HG02840 (cell line): ENCODE measurements at regions not wholly inside any gene's neighbourhood (a gene's known extent, or its start where the extent isn't known, plus 50 kb on each side); places are given as distances from the start of the nearest gene placed in this dataset.
"Not testable (repeated sequence)": the region's sequence is repeated elsewhere in the genome, so short reads cannot be mapped to it uniquely, and the experiment has no call there.

Experiments
- ATAC-seq: cut with Tn5 transposase; IDR thresholded peaks from one replicate; pipeline ENCODE4 v1.9.1; 2021; ENCODE audit warnings: mild to moderate bottlenecking, moderate library complexity, moderate number of reproducible peaks; ENCODE audit not compliant: unreplicated experiment, low FRiP score

DNA sequence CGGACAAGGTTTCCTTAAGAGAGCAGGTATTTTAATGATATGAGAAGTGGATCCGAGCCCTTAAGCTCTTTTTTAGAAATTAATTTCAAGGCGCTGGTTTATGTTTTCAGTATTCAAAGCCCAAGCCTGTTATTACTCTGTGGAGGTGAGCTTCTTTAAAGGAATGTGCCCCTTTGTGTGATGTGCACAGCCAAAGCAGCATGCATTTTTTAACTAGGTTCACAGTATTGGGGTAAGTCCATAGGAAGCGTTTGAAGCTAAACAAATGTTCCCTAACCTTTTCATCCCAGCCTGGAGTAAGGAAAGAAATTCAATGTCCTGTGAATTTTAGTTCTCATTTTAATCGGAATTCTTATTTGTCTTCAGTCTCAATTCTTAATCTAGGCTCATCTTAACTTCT, 217.5 kb downstream of the KCTD12 start:
- no peak for ATAC-seq

DNA sequence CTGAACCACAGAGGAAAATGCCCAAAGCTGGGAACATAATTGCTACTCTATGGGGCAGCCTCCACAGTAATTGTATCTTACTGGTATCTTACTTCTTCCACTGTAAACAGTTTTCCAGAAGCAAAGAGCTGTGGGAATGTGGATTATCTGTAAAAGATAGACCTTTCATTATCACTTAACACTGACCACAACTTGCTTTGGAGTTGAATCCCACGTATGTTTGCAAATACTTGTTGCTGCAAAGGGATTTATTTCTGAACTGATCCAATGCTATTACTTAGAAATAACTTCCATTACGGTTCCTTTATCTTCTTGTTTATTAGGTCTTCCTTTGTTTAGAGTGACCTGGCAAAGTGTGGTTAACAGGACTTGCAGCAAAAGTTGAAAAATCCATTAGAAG, 218.1 kb downstream of the KCTD12 start:
- no peak for ATAC-seq

DNA sequence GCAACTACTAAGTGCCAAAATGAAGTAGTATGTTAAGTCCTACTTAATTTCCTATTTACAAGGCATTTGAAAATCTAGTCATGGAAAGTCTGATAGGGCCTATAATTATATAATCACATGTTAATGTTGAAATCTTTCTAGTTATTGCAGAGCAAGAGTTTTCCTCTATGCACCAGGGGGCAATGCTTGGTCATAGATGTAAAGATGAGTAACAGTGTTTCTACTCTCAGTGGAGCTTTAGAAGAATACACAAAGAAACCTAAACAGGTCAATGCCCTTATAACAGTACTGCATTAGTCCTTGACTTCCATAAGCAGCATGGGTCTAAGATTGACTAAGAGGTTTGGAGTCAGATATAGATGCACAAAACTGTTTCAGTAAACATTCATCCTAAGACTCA, 218.7 kb downstream of the KCTD12 start:
- ATAC-seq: no peak

DNA sequence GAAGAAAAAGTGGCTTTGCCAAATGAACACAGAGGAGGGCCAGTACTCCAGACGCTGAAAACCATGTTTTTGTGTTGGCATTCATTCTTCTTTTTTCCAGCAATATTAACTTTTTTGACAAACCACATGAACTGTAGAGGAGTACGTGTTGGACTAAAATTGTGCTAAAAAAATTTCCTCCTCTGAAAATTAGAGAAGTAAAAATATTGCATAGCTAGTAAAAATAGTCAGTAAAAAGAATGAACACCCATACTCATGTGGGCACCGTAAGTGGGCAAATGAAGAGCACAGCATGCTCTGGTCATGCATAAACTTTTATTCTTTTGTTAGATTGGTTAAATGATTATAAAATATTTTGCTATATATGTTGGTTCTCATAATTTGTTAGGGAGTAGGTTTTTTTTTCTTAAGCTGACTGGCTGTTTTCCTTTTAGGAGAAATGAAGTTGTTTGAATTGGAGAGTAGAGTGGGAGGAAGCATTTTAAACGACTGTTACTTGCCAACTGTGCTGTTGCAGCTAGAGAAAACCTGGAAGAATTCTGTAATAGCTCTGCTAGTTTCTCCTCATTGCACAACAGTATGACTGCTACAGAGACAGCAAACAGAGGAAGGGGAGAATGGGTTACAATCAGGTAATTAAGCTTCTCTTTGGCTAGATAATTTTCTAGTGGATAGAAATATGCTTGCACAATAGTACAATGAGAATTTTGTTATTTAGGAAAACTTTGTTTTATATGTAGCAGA, 222.4 kb downstream of the KCTD12 start:
- no peak for ATAC-seq

DNA sequence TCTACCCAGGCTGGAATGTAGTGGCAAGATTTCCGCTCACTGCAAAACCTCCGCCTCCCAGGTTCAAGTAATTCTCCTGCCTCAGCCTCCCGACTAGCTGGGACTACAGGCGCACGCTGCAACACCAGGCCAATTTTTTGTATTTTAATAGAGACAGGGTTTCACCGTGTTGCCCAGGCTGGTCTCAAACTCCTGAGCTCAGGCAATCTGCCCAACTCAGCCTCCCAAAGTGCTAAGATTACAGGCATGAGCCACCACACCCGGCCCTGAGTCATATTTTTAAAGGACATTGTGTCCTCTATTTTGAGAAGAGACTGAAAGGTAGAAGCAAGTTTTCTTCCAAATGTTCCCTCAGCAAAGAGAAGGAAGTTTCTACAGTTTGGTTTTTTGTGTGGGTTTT, 227.1 kb downstream of the KCTD12 start:
- ATAC-seq: not testable (repeated sequence)

DNA sequence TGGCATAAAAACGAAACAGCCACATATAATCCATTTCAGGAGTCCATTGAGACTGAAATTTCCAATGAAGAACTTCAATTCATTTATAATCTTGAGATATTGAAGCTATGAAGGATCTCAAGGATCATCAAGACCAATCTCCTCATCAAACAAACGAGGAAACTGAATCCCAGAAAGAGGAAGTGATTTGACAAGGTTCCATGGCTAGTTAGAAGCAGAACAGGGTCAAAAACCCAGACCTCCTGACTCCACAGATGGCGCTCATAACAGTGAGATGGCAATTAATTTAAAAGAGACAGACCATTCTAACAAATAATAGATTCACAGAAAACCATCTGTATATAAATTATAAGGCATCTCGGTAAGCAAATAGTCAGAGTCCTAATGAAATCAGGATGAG, 229.7 kb downstream of the KCTD12 start:
- no peak for ATAC-seq

DNA sequence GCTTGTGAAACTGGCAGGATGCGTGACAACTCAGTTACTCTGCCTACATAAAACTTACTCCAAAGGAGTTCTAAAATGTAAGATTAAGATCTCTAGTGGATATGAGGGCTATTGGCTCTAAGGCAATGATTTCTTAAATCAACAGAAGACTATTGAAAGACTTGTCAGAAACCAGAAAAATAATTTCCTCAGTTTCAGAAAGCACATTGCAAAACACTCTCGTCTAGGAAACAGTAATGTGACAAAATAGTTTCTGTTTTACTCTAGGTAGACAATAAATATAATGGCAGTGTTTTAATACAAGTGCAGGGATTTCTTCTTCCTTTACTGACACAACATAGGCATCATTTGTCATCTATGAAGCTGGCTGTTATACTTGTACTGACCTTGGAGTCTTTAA, 230.1 kb downstream of the KCTD12 start:
- no peak for ATAC-seq

DNA sequence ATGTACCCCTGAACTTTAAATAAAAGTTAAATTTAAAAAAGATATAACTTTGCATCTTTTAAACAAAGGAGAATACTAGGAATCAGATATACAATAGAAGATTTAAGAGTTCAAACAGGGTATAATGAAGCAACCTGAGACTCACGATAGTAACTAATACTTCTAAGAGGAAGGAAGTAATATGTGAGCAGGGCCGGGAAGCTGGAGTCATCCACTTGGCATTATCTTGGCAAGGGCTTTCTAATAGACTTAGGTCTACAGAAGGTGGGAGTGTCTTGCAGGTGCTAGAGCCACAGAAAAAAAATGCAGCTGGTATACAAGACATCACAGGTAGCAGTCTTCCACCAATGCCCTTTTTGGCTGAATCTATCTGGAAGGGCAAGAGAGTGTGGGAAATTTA, 231.9 kb downstream of the KCTD12 start:
- no peak for ATAC-seq

DNA sequence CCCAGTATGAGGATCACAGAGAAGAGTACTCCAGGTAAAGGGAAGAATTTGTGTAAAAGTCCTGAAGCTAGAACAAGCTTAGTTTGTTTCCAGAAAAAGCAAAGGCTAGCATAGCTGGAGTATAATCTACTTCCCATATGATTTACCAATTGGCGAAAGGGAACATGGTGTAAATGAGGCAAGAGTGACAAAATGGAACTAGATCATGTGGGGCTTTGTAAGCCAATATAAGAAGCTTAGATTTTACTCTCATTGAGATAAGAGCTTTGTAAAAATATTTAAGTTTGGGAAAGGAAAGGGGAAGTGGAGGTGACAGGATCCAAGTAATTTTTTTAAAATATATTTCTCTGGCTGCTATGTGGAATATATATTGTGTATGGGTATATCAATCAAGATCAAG, 234.9 kb downstream of the KCTD12 start:
- no peak for ATAC-seq

DNA sequence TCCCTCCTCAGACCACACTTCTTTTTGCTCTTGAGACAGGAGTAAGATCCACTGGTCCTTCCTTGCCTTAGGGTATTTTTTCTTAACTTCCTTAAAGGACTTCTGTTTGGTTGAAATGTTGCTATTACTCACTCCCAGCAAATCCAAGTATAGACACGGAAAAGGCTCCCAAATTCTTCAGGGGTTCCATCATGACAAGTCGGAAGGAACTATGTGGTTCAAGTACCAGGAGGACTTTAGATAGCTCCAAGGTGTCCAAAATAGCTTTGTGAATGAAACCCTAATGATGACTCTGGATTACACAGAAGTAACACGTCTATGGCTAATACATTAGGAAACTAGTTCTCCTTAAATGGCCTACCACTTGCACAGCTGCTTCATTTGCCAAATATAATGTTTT, 238.7 kb downstream of the KCTD12 start:
- no peak for ATAC-seq

DNA sequence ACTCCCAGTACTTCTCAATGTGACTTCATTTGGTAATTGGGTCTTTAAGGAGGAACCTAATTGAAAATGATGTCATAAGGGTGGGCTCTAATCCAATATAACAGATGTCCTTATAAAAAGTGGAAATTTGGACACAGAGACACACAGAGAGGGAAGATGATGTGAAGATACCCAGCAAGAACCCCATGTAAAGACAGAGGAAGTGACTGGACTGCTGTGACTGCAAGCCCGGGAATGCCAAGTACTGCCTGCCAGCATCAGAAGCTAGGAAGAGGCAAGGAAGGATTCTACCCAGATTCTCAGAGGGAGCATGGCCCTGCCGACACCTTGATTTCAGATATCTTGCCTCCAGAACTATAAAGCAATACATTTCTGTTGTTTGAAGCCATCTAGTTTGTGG, 239.3 kb downstream of the KCTD12 start:
- ATAC-seq: no peak

DNA sequence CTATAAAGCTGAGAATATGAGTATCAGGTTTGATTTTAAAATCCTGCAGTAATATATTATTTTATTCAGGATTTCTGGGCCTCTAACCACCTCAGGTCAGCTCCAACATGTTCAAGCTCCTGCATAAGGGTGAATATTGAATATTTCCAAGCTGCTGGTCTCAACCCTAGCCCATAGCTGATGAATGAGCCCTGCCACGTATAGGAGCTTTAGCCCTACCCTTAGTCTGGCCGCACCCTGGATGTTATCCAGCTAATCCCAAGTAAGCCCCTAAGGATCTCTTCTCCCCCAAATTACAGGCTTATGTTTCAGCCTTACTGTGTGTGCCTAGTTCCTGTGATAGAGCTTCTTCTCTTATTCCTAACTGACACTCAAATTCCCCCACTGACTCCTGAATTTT, 240.6 kb downstream of the KCTD12 start:
- no peak for ATAC-seq

DNA sequence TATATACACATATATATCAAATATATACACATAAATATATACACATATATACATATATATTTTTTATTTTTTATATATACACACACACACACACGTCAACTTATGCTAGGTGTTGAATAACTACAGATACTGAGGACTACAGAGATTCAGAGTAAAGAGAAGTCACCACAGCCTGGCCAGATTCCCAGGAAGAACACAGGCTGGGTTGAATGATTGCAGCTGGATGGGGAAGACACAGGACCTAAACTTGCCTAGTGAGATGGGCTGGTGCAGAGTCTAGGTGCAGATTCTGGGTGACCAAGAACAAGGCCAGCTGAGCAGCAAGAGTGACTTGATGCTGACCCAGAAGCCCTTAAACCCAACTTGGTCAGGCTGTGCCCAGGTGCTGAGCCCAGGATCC, 241.3 kb downstream of the KCTD12 start:
- no peak for ATAC-seq

DNA sequence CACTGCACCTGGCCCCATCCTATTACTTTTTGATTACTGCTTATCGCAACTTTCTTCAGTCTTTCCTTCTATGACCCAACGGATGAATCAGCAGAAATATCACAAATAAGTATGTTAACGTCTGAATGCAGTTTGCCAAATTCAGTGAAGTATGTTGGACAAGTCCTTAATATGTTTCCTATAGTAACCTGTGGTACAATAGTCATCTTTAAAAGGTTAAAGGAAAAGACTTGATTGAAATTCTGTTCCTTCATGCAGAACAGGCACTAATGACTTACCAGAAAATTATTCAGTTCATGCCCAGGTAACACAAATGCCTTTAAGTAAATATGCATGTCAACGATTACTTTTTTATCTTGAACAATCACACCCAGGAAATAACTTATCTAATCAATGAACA, 242.6 kb downstream of the KCTD12 start:
- no peak for ATAC-seq

DNA sequence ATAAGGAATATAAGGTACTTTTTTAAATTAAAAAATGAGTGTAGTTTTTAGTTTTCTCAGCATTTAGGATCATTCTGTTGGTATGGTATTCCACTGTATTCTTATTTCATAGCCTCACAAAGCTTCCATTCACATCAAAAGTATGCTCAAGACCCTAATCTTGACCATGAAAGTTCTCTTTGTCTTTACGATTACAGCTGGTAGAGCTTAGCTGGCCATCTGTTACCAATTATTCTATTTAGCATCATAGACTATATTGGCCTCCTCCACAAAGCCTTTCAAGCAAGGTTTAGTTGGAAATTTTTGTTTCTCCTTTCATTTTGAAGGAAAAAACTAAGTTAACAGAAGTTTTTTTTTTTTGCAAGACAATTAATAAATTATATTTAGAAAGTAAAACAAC, 245.1 kb downstream of the KCTD12 start:
- ATAC-seq: no peak

DNA sequence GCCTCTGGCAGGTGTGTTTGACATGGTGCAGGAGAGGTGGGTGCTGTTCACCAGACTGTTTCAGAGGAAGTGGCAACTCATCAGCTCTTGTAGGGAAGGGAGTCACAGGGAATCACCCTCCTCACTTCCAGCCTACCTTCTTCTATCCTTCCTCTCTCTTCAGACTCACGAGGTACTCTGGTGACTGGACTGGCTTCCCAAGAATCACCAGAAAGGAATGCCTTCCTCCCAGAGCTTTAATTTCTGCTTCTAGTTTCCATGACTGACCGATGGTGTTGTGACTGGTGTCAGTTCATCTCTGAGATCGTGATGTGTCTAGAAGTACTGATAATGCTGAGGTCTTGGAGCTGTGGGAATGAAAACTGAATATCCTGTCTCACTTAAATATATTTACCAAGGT, 247.3 kb downstream of the KCTD12 start:
- no peak for ATAC-seq

DNA sequence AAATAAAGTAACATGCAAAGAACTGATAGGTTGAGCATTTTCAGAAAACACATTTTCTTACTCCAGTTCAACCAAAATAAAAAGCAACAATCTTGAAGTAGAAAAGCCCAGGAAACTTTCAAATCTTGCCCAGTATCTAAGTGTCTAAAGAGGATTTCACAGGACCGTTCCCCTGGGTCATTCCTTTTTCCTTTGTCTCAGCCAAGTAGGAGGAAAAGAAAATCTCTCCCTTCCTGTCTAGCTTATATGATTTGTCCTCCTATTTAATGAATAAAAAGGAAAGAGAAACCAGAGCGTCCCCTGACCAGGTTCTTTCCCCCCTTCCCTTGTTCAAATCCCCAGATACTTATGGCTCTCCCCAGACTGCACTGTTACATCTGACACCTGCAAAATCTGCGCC, 248.0 kb downstream of the KCTD12 start:
- ATAC-seq: no peak

DNA sequence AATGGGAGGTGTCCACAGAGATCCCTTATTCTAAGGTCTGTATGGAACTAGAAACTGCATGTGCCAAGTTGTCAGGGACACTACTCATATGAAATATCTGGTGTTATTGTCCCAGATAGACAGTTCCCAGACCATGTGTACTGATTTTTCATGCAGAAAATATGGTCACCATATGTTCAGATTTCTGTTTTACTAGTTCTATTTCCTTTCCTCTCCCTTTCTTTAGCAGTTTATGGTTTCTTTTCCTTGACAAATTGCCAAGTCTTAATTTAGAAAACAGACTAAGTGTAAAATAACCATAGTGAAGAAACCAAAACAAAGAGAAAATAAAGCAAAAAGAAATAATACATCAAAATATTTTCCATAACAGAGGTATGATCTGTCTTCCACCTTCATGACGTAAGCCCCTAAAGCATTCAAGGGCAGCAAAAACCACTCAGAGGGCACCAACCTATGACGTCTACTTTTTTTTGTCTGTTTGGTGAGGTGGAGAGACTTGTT, 248.5 kb downstream of the KCTD12 start:
- no peak for ATAC-seq

DNA sequence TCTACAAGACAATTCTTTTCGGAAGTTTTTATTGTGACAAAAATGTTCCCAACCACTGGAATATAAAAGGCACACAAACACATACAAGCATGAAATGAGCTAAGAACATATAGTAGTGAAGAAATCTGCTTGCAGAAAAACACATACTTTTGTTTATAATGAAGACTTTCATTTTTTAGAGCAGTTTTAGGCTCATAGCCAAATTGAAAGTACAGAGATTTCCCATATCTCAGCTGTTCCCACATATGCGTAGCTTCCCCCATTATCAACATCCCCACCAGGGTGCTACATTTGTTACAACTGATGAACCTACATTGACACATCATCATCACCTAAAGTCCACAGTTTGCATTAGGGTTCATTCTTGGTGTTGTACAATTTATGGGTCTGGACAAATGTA, 249.4 kb downstream of the KCTD12 start:
- no peak for ATAC-seq

DNA sequence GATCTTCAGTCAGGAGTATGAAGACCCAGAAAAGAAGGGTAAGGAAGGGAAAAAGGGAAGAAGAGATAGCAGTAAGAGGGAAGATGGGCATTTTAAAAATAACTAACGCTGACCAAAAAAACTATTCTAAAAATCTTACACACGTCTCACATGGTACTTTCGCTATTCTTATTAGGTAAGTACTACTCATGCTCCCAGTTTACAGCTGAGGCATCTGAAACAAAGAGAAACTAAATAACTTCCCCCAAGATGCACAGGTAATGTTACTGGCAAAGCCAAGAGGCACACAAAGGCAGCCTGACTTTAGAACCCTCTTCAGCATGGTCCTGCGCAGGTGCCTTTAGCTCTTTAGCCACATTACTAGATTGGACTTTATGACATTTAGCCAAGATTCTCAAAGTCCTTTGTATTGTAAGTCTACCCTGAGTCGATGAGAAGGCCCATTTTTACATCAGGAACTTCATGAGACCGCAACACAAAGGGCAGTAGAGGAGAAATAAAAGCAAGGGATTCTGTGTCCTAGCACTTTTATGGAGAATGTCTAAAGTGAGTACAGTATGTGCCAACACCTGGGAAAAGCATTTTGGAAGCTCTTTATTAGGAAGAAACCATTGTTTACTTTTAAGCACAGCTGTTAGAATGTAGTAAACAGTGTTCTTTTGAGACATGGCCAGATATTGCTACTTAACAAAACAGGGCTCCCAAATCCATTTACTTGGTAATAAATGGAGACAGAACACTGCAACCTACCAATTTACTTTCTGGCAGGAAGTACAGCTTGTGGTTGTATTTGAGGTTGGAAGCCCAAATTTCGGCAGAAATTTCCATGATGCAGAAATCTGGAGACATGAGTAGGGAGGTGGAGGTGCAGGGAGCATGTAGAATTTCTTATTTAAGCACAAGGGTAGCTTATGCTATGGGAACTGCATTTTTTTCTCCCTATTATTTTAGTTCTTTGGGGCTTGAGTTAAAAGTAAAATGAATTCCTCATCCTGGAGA, 250.7 kb downstream of the KCTD12 start:
- ATAC-seq: no peak

DNA sequence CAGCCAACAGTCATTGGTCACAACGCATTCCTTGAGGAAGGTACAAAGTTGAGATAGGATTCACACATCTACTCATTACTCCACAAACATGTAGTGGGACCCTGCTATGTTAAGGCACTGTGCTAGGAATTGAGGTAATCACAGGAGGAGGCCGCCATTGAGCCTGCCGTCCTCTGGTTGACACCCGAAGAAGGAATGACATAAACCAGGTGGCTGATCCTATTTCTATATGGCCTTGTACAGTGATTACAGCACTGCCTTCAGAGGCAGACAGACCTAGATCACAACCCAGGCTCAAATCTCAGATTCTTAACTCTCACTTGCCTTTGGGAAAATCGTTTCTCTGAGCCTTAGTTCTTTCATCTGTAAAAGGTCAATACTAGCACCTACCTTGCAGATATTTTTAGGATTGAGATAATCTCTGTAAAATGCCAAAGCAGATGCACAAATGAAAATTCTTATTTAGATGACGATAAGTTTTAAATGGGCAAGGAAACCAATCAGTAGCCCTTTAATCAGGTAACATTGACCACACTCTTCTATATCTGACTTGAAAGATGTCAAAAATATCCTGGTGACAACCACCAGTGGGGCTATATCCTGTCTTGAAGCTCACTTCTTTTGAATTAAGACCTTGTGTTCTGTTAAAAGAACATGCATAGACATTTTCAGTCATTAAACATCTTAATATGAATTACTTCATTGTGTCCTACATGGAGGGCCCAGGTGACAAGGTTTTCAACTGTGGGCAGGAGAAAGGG, 251.6 kb downstream of the KCTD12 start:
- ATAC-seq: no peak
